Right lobe of liver (tissue), 6 donors: ENCODE measurements at regions not wholly inside any gene's neighbourhood (a gene's known extent, or its start where the extent isn't known, plus 50 kb on each side); places are given as distances from the start of the nearest gene placed in this dataset.

Experiments
- ATAC-seq, 4 donors: fragments of 200-7000 bp; cut with Tn5 transposase; one replicate each; pipeline ENCODE4 v1.9.1; 2020; ENCODE audit warnings: mild to moderate bottlenecking in 4 of 4, moderate library complexity in 4 of 4
- DNase-seq, 3 donors: peaks; one replicate each; pipeline ENCODE4 v3.0.0-alpha.2; 2020
- H3K27ac ChIP-seq, 3 donors: fragments of 200-600 bp; one replicate each; pipeline ENCODE4 v1.8.0; 2022
- H3K27me3 ChIP-seq, 2 donors: fragments of 200-600 bp; one replicate each; pipeline ENCODE4 v1.8.0; 2022
- H3K36me3 ChIP-seq, 4 donors: fragments of 200-600 bp; sonication (generic) in 1 of 4; one replicate each; pipeline versions ENCODE4 v1.5.1 to v1.8.0; 2017 to 2022; ENCODE audit warnings: control low read depth in 1 of 4
- H3K4me1 ChIP-seq, 4 donors: fragments of 200-600 bp; sonication (generic) in 1 of 4; one replicate each; pipeline versions ENCODE4 v1.5.1 to v1.8.0; 2017 to 2022; ENCODE audit warnings: control low read depth in 1 of 4
- H3K4me3 ChIP-seq, 3 donors: fragments of 200-600 bp; one replicate each; pipeline ENCODE4 v1.8.0; 2022
- H3K9me3 ChIP-seq, 4 donors: fragments of 200-600 bp; sonication (generic) in 1 of 4; one replicate each; pipeline versions ENCODE4 v1.5.1 to v1.8.0; 2017 to 2022; ENCODE audit warnings: control low read depth in 1 of 4
- CTCF ChIP-seq, 4 donors: fragments of 200-600 bp in 3 of 4; fragments of 450-650 bp in 1 of 4; IDR thresholded peaks; one replicate each; pipeline versions ENCODE4 v1.5.1 to v1.8.0; 2016 to 2022; ENCODE audit warnings: antibody characterized with exemption in 4 of 4, mild to moderate bottlenecking in 2 of 4
- POLR2A ChIP-seq: fragments of 450-650 bp; IDR thresholded peaks from one replicate; pipeline ENCODE4 v1.6.1; 2017; ENCODE audit warnings: antibody characterized with exemption, mild to moderate bottlenecking
- WGBS: methylation state at CpG from one replicate; pipeline ENCODE4 v1.1.6; 2018; ENCODE audit warnings: low coverage, low lambda C conversion rate; ENCODE audit not compliant: insufficient coverage; ENCODE audit errors: missing lambda C conversion rate; 5-methylcytosine and 5-hydroxymethylcytosine counted together
- intact Hi-C, 2 donors: fragments of 100-400 bp; cut with DNase I; formaldehyde crosslinking; loops; one replicate each; pipeline versions ENCODE4 v1.11.2 to v1.14.1; 2022
- donor health status: DM: no; HTN: yes; CAD: no.
- donor health status: DM: no; HTN: no; CAD: no.
- donor health status: DM: no; HTN: no; CAD: no.
- donor health status: DM: no; HTN: yes; CAD: no.
- donor health status: DM: no; HTN: yes; CAD: no.

GRCh38 chr6:139470997-139471396 is 96.5 kb upstream of the CITED2 start:
- Histone ChIP-seq H3K27me3 (no peaks in the 10 kb centered on the region), H3K4me3 (no peak overlapping the region), H3K4me1 (peaks cover 0 to 41% (median 4%) of the 10 kb centered on the region in 4 donors), H3K9me3 (no peaks in the 10 kb centered on the region), H3K36me3 (no peaks in the 10 kb centered on the region), H3K27ac (no peak overlapping the region)
- no peak for TF ChIP-seq CTCF (IDR thresholded peaks at IDR 0.05)
- TF ChIP-seq POLR2A = no peak
- intact Hi-C loops = no loop called here
- WGBS = 93% methylated on average over 5 of the region's 8 CpGs
- no peak for DNase-seq
- ATAC-seq = no peak

- intact Hi-C loops = no loop called here
- Histone ChIP-seq H3K27me3 (no peaks in the 10 kb centered on the region), H3K27ac (no peak overlapping the region), H3K4me3 (no peak overlapping the region), H3K4me1 (peaks cover 0 to 19% (median 2%) of the 10 kb centered on the region in 4 donors), H3K9me3 (no peaks in the 10 kb centered on the region), H3K36me3 (no peaks in the 10 kb centered on the region)
- no peak for ATAC-seq
- no peak for TF ChIP-seq CTCF (IDR thresholded peaks at IDR 0.05)
- no peak for TF ChIP-seq POLR2A
- 58% methylated on average over 4 of the region's 4 CpGs for WGBS
- no peak for DNase-seq
Measured at GRCh38 chr6:139468178-139468819, 93.9 kb upstream of the CITED2 start.

- intact Hi-C loops = no loop called here
- Histone ChIP-seq H3K4me3 (no peak overlapping the region), H3K27ac (no peak overlapping the region), H3K27me3 (no peaks in the 10 kb centered on the region), H3K4me1 (no peaks in the 10 kb centered on the region), H3K36me3 (no peaks in the 10 kb centered on the region), H3K9me3 (no peaks in the 10 kb centered on the region)
- ATAC-seq = no peak
- no peak for TF ChIP-seq CTCF (IDR thresholded peaks at IDR 0.05)
- 77% methylated on average over 7 of the region's 7 CpGs for WGBS
- DNase-seq = no peak
Measured at GRCh38 chr6:139457476-139457875, 83.0 kb upstream of the CITED2 start.

GRCh38 chr6:139452148-139452876 is 77.9 kb upstream of the CITED2 start:
- H3K9me3 ChIP-seq = no peaks in the 10 kb centered on the region
- no peak for TF ChIP-seq POLR2A
- TF ChIP-seq CTCF (IDR thresholded peaks at IDR 0.05) = no peak
- intact Hi-C loops = no loop called here
- no peaks in the 10 kb centered on the region for H3K4me1 ChIP-seq
- H3K4me3 ChIP-seq = no peak overlapping the region
- DNase-seq (no peak), ATAC-seq (no peak)
- 82% methylated on average over 2 of the region's 2 CpGs for WGBS
- no peaks in the 10 kb centered on the region for H3K36me3 ChIP-seq
- no peak overlapping the region for H3K27ac ChIP-seq
- no peaks in the 10 kb centered on the region for H3K27me3 ChIP-seq
